ENCODE measurements at regions not wholly inside any gene's neighbourhood (a gene's known extent, or its start where the extent isn't known, plus 50 kb on each side); places are given as distances from the start of the nearest gene placed in this dataset.
"Not testable (repeated sequence)": the region's sequence is repeated elsewhere in the genome, so short reads cannot be mapped to it uniquely, and the experiment has no call there.

DNA sequence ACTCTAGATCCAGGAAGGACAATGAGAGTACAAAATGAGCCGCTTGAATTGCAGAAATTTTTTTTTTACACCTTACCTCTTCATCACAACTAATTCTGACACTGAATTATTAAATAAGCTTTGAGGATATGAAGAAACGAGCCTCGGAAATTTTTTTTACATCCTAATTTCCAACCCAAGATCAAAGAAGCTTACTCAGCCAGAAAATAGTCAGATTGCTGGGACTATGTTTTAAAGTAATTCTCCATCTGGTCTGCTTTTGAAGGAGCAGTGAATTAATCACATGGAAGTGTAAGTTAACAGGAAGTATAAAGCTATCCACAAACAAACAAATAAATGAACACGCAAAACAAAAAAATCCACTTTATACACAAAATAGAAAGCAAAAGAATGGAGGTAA lies 437.0 kb upstream of the KCNMB2 start:
- no peaks in the 10 kb centered on the region for H3K36me3 Mint-ChIP-seq
- DNase-seq (no peak), ATAC-seq (no peak)
- peaks cover 0 to 8% (median 3%) of the 10 kb centered on the region in 9 donors for H3K9me3 Mint-ChIP-seq
- H3K4me1 Mint-ChIP-seq = no peaks in the 10 kb centered on the region
- H3K27me3 Mint-ChIP-seq = no peaks in the 10 kb centered on the region
- no peak overlapping the region for H3K27ac Mint-ChIP-seq
- H3K4me3 Mint-ChIP-seq = no peak overlapping the region
- POLR2A ChIA-PET = no interaction called here

GRCh38 chr3:178099862-178100261 lies 436.4 kb upstream of the KCNMB2 start:
- no peaks in the 10 kb centered on the region for H3K36me3 Mint-ChIP-seq
- DNase-seq (no peak), ATAC-seq (no peak)
- H3K4me1 Mint-ChIP-seq = no peaks in the 10 kb centered on the region
- no peak overlapping the region for H3K4me3 Mint-ChIP-seq
- H3K27ac Mint-ChIP-seq = no peak overlapping the region
- H3K9me3 Mint-ChIP-seq = peaks cover 0 to 3% (median 0%) of the 10 kb centered on the region in 9 donors
- no peaks in the 10 kb centered on the region for H3K27me3 Mint-ChIP-seq
- POLR2A ChIA-PET = no interaction called here

- no peaks in the 10 kb centered on the region for H3K4me1 Mint-ChIP-seq
- H3K27me3 Mint-ChIP-seq = no peaks in the 10 kb centered on the region
- no peak overlapping the region for H3K4me3 Mint-ChIP-seq
- POLR2A ChIA-PET = interaction anchor here (0.6 to 1.3 kb wide), 2 partner anchors 9 to 11 kb away, joined by 3 to 6 read pairs; no protein-coding TSS in a partner anchor
- H3K9me3 Mint-ChIP-seq = no peaks in the 10 kb centered on the region
- H3K27ac Mint-ChIP-seq = peak overlapping the region in 2 of 10 donors; percentile 6 to 9
- DNase-seq (no peak), ATAC-seq (no peak)
- no peaks in the 10 kb centered on the region for H3K36me3 Mint-ChIP-seq
Measured at GRCh38 chr3:178100908-178101307, 435.3 kb upstream of the KCNMB2 start.

DNA sequence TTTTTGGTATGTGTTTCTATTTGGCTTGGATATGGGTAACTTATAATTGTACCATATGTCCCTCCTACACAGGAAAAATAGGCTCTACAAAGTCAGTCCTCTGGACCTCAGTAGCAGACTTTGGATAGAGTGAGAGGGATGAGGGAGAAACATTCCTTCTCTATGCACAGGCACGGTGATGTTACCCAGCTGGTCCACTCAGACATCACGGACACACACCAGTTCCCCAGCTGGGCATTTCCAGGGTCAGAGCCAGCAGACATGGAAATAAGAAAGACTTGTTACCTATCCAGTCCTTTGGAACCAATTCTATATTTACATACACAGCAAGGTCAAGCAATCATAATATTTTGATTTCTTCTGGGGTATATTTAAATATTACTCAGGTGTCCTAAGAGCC lies 433.1 kb upstream of the KCNMB2 start:
- Mint-ChIP-seq H3K4me3 (no peak overlapping the region), H3K9me3 (no peaks in the 10 kb centered on the region), H3K4me1 (no peaks in the 10 kb centered on the region), H3K27me3 (peaks cover 0 to 1% (median 0%) of the 10 kb centered on the region in 5 donors), H3K36me3 (no peaks in the 10 kb centered on the region), H3K27ac (no peak overlapping the region)
- POLR2A ChIA-PET = interaction anchor here (0.5 kb wide), 1 partner anchor 570 kb away, joined by 4 read pairs; no protein-coding TSS in a partner anchor
- no peak for ATAC-seq
- no peak for DNase-seq

DNA sequence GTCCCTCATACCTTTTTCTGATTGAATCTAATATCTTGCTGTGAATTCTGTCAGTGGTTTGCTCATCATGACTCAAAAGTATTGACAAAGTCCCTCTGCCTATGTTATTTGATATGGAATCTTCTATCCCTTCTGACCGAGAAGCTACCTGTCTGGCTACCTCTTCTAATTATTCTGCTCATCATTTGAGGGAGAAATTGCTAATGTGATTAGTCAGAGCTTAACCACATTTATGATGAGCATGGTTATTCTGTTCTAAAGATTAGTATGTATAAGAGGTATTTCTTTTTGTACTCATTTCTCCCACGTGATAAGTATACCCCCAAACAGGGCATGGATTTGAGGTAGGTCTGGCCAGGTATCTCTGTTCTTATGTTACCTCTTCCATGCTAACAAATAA lies 428.4 kb upstream of the KCNMB2 start:
- H3K9me3 Mint-ChIP-seq = no peaks in the 10 kb centered on the region
- H3K27ac Mint-ChIP-seq = no peak overlapping the region
- no peaks in the 10 kb centered on the region for H3K36me3 Mint-ChIP-seq
- ATAC-seq (no peak), DNase-seq (no peak)
- no peaks in the 10 kb centered on the region for H3K4me1 Mint-ChIP-seq
- no peak overlapping the region for H3K4me3 Mint-ChIP-seq
- H3K27me3 Mint-ChIP-seq = peaks cover 0 to 1% (median 0%) of the 10 kb centered on the region in 5 donors
- POLR2A ChIA-PET = no interaction called here

DNA sequence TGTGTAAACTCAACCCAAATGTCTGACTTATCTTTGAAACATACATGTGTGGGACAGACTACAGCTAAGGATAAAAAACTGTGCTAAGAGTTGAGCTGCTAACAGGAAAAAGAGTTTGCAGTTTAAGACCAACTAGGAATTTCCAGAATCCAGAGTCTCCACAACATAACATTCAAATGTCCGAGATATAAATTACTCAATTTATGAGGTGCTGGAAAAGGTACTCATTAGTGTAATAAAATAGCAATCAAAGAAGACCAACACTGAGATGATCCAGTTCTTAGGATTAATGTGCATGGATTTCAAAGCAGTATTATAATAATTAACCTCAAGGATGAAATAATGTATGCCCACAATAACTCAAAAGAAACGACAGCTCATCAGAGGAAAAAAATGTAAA lies 426.5 kb upstream of the KCNMB2 start:
- H3K4me3 Mint-ChIP-seq = no peak overlapping the region
- DNase-seq (no peak), ATAC-seq (no peak)
- no peaks in the 10 kb centered on the region for H3K36me3 Mint-ChIP-seq
- POLR2A ChIA-PET = interaction anchor here (0.5 kb wide), 1 partner anchor 853 kb away, joined by 3 read pairs; no protein-coding TSS in a partner anchor
- peaks cover 0 to 1% (median 0%) of the 10 kb centered on the region in 5 donors for H3K27me3 Mint-ChIP-seq
- H3K27ac Mint-ChIP-seq = no peak overlapping the region
- no peaks in the 10 kb centered on the region for H3K4me1 Mint-ChIP-seq
- no peaks in the 10 kb centered on the region for H3K9me3 Mint-ChIP-seq

GRCh38 chr3:178112134-178112533 lies 424.1 kb upstream of the KCNMB2 start:
- no peak overlapping the region for H3K4me3 Mint-ChIP-seq
- DNase-seq (no peak), ATAC-seq (no peak)
- no peaks in the 10 kb centered on the region for H3K9me3 Mint-ChIP-seq
- H3K27me3 Mint-ChIP-seq = peaks cover 0 to 1% (median 0%) of the 10 kb centered on the region in 5 donors
- H3K36me3 Mint-ChIP-seq = no peaks in the 10 kb centered on the region
- H3K4me1 Mint-ChIP-seq = no peaks in the 10 kb centered on the region
- POLR2A ChIA-PET = interaction anchor here (0.7 kb wide), 1 partner anchor 11 kb away, joined by 6 read pairs; no protein-coding TSS in a partner anchor
- no peak overlapping the region for H3K27ac Mint-ChIP-seq

DNA sequence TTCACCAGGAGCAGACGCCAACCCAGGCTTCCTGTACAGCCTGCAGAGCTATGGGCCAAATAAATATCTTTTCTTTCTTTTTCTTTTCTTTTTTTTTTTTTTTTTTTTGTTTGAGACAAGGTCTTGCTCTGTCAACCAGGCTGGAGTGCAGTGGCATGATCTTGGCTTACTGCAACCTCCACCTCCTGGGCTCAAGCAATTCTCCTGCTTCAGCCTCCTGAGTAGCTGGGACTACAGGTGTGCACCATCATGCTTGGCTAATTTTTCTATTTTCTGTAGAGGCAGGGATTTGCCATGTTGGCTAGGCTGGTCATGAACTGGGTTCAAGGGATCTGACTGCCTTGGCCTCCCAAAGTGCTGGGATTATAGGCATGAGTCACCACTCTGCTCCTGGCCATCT lies 423.7 kb upstream of the KCNMB2 start:
- H3K36me3 Mint-ChIP-seq, H3K9me3 Mint-ChIP-seq, H3K27me3 Mint-ChIP-seq, H3K27ac Mint-ChIP-seq, DNase-seq, ATAC-seq, H3K4me3 Mint-ChIP-seq, H3K4me1 Mint-ChIP-seq: not testable (repeated sequence)
- POLR2A ChIA-PET = interaction anchor here (0.7 kb wide), 1 partner anchor 11 kb away, joined by 6 read pairs; no protein-coding TSS in a partner anchor

- POLR2A ChIA-PET = interaction anchor here (0.6 kb wide), 1 partner anchor 117 kb away, joined by 4 read pairs; no protein-coding TSS in a partner anchor
- no peak overlapping the region for H3K4me3 Mint-ChIP-seq
- H3K9me3 Mint-ChIP-seq = peaks cover 0 to 21% (median 5%) of the 10 kb centered on the region in 9 donors
- ATAC-seq (no peak), DNase-seq (no peak)
- H3K27ac Mint-ChIP-seq = no peak overlapping the region
- H3K36me3 Mint-ChIP-seq = peaks cover 0 to 17% (median 7%) of the 10 kb centered on the region in 3 donors
- H3K27me3 Mint-ChIP-seq = no peaks in the 10 kb centered on the region
- peaks cover 0 to 3% (median 0%) of the 10 kb centered on the region in 4 donors for H3K4me1 Mint-ChIP-seq
Measured at GRCh38 chr3:178117641-178118040, 418.6 kb upstream of the KCNMB2 start.

DNA sequence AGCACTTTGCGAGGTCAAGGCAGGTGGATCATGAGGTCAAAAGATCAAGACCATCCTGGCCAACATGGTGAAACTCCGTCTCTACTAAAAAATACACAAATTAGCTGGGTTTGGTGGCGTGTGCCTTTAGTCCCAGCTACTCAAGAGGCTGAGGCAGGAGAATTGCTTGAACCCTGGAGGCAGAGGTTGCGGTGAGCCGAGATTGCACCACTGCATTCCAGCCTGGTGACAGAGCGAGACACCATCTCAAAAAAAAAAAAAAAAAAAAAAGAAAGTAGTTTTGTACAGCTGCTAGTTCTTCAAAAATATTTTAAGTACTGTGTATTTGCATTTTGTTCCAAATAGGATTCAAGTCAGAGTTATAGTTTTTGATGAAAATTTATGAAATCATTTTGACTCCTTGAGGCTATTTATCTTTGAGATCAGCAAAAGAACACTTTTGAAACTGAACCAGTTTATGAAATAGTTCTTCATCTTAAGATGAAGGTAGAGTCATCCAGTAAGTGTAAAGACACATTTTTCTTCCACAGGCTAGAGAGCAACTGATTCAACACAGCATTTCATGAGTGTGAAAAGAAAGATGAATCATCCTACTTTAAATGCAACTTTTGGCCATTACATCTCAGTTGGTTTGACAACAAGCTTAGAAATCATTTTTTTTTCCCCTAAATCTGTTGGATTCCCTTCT lies 416.5 kb upstream of the KCNMB2 start:
- peaks cover 0 to 21% (median 5%) of the 10 kb centered on the region in 9 donors for H3K9me3 Mint-ChIP-seq
- ATAC-seq, H3K27me3 Mint-ChIP-seq, POLR2A ChIA-PET, H3K4me3 Mint-ChIP-seq, H3K27ac Mint-ChIP-seq, H3K4me1 Mint-ChIP-seq, DNase-seq: not testable (repeated sequence)
- H3K36me3 Mint-ChIP-seq = peaks cover 0 to 17% (median 7%) of the 10 kb centered on the region in 3 donors

GRCh38 chr3:178120367-178120766 lies 415.9 kb upstream of the KCNMB2 start:
- peaks cover 0 to 21% (median 5%) of the 10 kb centered on the region in 9 donors for H3K9me3 Mint-ChIP-seq
- POLR2A ChIA-PET = no interaction called here
- no peaks in the 10 kb centered on the region for H3K27me3 Mint-ChIP-seq
- ATAC-seq = no peak
- H3K4me3 Mint-ChIP-seq = no peak overlapping the region
- no peak for DNase-seq
- no peak overlapping the region for H3K27ac Mint-ChIP-seq
- peaks cover 0 to 17% (median 7%) of the 10 kb centered on the region in 3 donors for H3K36me3 Mint-ChIP-seq
- peaks cover 0 to 3% (median 0%) of the 10 kb centered on the region in 4 donors for H3K4me1 Mint-ChIP-seq

- no peak for DNase-seq
- no peak overlapping the region for H3K27ac Mint-ChIP-seq
- H3K27me3 Mint-ChIP-seq = no peaks in the 10 kb centered on the region
- H3K9me3 Mint-ChIP-seq = peaks cover 0 to 12% (median under 1%) of the 10 kb centered on the region in 9 donors
- peaks cover 0 to 4% (median 3%) of the 10 kb centered on the region in 3 donors for H3K36me3 Mint-ChIP-seq
- no peak overlapping the region for H3K4me3 Mint-ChIP-seq
- no peak for ATAC-seq
- POLR2A ChIA-PET = no interaction called here
- H3K4me1 Mint-ChIP-seq = peaks cover 0 to 3% (median 0%) of the 10 kb centered on the region in 4 donors
Measured at GRCh38 chr3:178126686-178127085, 409.6 kb upstream of the KCNMB2 start.

DNA sequence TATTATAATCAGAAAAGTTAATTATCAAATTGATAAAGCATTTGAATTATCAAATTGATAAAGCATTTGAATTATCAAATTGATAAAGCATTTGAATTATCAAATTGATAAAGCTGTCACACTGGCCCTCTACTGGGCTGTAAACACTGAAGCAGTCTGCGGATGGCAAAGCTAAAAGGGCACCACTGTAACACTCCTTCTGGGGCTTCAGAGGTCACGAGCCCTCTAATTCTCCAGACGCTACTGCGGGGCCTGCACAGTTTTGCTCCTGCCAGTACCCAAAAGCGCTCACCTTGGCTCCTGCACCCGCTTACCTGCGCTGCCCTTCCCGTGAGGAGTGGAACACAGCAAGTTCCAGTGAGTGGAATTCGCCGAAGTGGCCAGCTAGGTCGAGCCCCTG lies 409.0 kb upstream of the KCNMB2 start:
- Mint-ChIP-seq H3K4me3 (no peak overlapping the region), H3K27ac (no peak overlapping the region), H3K9me3 (peaks cover 0 to 7% (median 0%) of the 10 kb centered on the region in 9 donors), H3K36me3 (peaks cover 0 to 3% (median 0%) of the 10 kb centered on the region in 3 donors), H3K4me1 (peaks cover 0 to 3% (median 0%) of the 10 kb centered on the region in 4 donors), H3K27me3 (no peaks in the 10 kb centered on the region)
- POLR2A ChIA-PET = no interaction called here
- no peak for DNase-seq
- no peak for ATAC-seq
